ENCODE measurements at regions not wholly inside any gene's neighbourhood (a gene's known extent, or its start where the extent isn't known, plus 50 kb on each side); places are given as distances from the start of the nearest gene placed in this dataset.

DNA sequence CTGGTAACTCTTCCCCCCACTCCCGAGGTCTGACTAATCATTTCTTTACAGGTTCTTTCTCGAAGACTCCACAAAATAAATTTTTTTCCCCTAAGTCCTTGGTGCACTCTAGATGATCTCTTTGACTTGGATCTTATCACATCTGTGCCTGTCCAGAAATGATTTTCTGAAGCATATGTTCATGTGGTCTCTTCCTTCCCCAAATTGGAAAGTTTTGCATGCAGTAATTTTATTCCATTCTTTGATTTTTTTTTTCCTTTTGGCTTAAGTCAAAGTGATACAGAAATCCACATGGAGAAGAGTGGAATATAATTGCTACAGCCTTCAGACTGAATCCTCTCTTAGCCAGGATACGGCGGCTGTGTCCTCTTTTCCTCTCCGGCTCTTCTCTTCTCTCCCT lies 213.3 kb downstream of the BMP4 start:
- Histone ChIP-seq H3K27ac (no peak overlapping the region), H3K4me3 (no peak overlapping the region), H3K4me1 (no peaks in the 10 kb centered on the region), H3K27me3 (no peaks in the 10 kb centered on the region), H3K9me3 (no peaks in the 10 kb centered on the region), H3K36me3 (no peaks in the 10 kb centered on the region)
- TF ChIP-seq, protein P1, sequence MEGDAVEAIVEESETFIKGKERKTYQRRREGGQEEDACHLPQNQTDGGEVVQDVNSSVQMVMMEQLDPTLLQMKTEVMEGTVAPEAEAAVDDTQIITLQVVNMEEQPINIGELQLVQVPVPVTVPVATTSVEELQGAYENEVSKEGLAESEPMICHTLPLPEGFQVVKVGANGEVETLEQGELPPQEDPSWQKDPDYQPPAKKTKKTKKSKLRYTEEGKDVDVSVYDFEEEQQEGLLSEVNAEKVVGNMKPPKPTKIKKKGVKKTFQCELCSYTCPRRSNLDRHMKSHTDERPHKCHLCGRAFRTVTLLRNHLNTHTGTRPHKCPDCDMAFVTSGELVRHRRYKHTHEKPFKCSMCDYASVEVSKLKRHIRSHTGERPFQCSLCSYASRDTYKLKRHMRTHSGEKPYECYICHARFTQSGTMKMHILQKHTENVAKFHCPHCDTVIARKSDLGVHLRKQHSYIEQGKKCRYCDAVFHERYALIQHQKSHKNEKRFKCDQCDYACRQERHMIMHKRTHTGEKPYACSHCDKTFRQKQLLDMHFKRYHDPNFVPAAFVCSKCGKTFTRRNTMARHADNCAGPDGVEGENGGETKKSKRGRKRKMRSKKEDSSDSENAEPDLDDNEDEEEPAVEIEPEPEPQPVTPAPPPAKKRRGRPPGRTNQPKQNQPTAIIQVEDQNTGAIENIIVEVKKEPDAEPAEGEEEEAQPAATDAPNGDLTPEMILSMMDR (IDR thresholded peaks at IDR 0.05): no peak
- no peak for TF ChIP-seq POLR2A (IDR thresholded peaks at IDR 0.05)
- intact Hi-C loops (cut with DNase I): no loop called here
- no peak for ATAC-seq
- no peak for DNase-seq
- WGBS (ENCODE audit: insufficient coverage, low coverage, low lambda C conversion rate, missing lambda C conversion rate): 77% methylated on average over 5 of the region's 5 CpGs

DNA sequence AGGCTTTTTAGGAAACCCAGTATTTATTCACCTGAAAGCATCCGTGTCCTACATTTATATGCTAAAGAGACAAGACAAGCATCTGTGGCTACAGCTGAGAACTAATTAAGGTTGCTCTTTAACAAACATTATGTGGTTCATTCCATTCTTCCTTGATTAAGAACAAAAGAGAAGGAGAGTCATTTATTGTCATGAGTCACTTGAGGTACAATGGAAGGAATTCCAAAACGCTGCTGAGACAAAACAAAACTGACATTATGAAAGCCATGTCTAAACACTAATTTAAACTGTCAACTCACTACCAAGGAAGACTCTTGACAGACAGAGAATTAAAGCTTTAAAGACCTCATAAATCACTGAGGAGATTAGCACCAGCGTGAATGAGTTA lies 214.4 kb downstream of the BMP4 start:
- H3K9me3 ChIP-seq: no peaks in the 10 kb centered on the region
- ATAC-seq (no peak), DNase-seq (no peak)
- 59% methylated on average over 3 of the region's 3 CpGs for WGBS (ENCODE audit: insufficient coverage, low coverage, low lambda C conversion rate, missing lambda C conversion rate)
- no peaks in the 10 kb centered on the region for H3K4me1 ChIP-seq
- no peak overlapping the region for H3K27ac ChIP-seq
- no peaks in the 10 kb centered on the region for H3K36me3 ChIP-seq
- intact Hi-C loops (cut with DNase I): no loop called here
- no peaks in the 10 kb centered on the region for H3K27me3 ChIP-seq
- H3K4me3 ChIP-seq: no peak overlapping the region
- no peak for TF ChIP-seq POLR2A (IDR thresholded peaks at IDR 0.05)
- TF ChIP-seq, protein P1 (IDR thresholded peaks at IDR 0.05): no peak

DNA sequence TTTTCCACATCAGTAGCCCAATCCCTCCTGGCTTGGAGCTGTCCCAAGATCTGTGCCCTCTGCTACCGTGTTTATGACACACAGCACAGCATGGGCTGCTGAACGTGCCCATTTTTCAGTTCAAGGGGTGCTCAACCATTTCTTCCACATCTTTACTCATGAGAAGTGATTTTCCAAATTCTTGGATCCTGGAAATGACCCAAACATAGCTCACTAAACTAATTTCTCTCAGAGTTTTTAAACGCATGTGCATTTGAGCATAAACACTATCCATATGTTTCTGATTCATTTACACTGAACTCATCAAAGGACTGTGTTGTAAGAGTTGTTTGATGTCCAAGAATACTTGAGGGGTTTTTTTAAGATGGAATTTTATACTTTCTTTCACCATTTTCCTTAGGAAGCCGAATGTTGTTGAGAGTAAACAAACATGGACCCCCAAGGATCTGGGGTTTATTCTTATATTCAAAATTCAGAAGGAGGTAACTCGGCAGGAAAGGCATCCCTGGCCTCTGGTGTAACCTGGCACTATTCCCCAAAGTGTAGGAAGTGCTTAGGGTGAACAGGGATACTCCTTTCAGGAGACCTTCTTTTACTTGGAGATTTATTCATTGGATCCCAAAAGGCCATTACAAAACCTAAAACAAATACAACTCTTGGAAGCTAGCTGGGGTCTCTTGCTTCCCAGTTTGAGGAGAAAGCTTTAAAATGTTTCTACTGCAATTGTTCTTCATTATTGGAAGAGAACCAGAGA lies 215.0 kb downstream of the BMP4 start:
- Histone ChIP-seq H3K9me3 (no peaks in the 10 kb centered on the region), H3K36me3 (no peaks in the 10 kb centered on the region), H3K27me3 (no peaks in the 10 kb centered on the region), H3K27ac (no peak overlapping the region), H3K4me3 (no peak overlapping the region), H3K4me1 (no peaks in the 10 kb centered on the region)
- no peak for ATAC-seq
- WGBS (ENCODE audit: insufficient coverage, low coverage, low lambda C conversion rate, missing lambda C conversion rate): 58% methylated on average over 5 of the region's 5 CpGs
- intact Hi-C loops (cut with DNase I): no loop called here
- TF ChIP-seq, protein P1 (IDR thresholded peaks at IDR 0.05): no peak
- TF ChIP-seq POLR2A (IDR thresholded peaks at IDR 0.05): no peak
- no peak for DNase-seq

DNA sequence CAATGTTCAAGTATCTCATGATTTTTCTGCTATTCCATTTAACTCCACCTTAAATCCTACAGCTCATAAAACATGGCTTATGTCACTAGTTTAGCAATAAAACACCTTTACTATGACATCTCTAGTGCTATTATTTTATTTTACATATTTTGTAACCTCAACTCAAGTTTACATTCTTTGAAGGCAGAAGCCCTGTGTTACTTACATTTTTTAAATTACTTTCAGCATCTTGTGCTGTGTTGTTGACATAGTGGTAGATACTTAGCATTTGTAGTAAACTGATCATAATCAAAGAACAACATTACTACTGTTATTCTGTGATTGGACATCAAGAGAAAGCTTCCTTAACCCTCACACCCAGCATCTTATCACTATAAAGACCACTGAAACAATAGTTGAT lies 216.1 kb downstream of the BMP4 start:
- Histone ChIP-seq H3K4me3 (no peak overlapping the region), H3K27me3 (no peaks in the 10 kb centered on the region), H3K4me1 (no peaks in the 10 kb centered on the region), H3K27ac (no peak overlapping the region), H3K9me3 (no peaks in the 10 kb centered on the region), H3K36me3 (no peaks in the 10 kb centered on the region)
- no peak for TF ChIP-seq POLR2A (IDR thresholded peaks at IDR 0.05)
- TF ChIP-seq, protein P1 (IDR thresholded peaks at IDR 0.05): no peak
- ATAC-seq (no peak), DNase-seq (no peak)
- intact Hi-C loops (cut with DNase I): no loop called here

DNA sequence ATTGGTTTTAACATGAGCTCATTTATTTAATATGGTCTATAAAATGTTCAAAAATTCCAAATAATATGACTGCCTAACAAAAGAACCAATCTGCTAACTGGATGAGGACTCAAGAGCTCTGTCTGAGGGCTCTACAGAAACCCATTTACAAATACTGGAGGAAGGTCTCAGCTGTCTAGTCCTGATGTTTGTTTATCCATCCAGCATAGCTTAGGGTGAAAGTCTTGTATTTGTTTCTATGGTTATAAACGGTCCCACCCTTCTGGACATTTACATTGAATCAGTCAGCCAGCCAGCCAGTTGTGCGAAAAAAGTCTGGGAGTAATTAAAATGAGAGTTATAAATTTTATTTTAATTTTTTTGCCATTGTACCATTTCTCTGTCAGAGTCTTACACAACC lies 220.7 kb downstream of the BMP4 start:
- intact Hi-C loops (cut with DNase I): no loop called here
- Histone ChIP-seq H3K27ac (no peak overlapping the region), H3K9me3 (no peaks in the 10 kb centered on the region), H3K4me3 (no peak overlapping the region), H3K4me1 (no peaks in the 10 kb centered on the region), H3K36me3 (no peaks in the 10 kb centered on the region), H3K27me3 (no peaks in the 10 kb centered on the region)
- 58% methylated on average over 2 of the region's 2 CpGs for WGBS (ENCODE audit: insufficient coverage, low coverage, low lambda C conversion rate, missing lambda C conversion rate)
- TF ChIP-seq POLR2A (IDR thresholded peaks at IDR 0.05): no peak
- TF ChIP-seq, protein P1 (IDR thresholded peaks at IDR 0.05): no peak
- DNase-seq (no peak), ATAC-seq (no peak)
